PFSK-1 (cell line): ENCODE measurements at regions not wholly inside any gene's neighbourhood (a gene's known extent, or its start where the extent isn't known, plus 50 kb on each side); places are given as distances from the start of the nearest gene placed in this dataset.

Experiments
- FOXP2 ChIP-seq: optimal IDR thresholded peaks from 2 replicates; pipeline ENCODE3; 2011; ENCODE audit warnings: borderline replicate concordance, control low read depth, inconsistent platforms; ENCODE audit not compliant: insufficient read depth; ENCODE audit errors: extremely low read length, extremely low read depth
- POLR2AphosphoS5 ChIP-seq: IDR thresholded peaks from 2 replicates; pipeline ENCODE4 v1.6.1; 2012; ENCODE audit warnings: low read depth, mild to moderate bottlenecking, control low read depth, low read length, moderate library complexity
- REST ChIP-seq, 2 experiments: IDR thresholded peaks; 2 replicates each; pipeline versions ENCODE4 v1.6.1 to v1.8.0; 2011 to 2012; ENCODE audit warnings: low read depth in 2 of 2, low read length in 2 of 2, control low read depth in 1 of 2, inconsistent platforms in 1 of 2, mild to moderate bottlenecking in 1 of 2, moderate library complexity in 1 of 2; ENCODE audit not compliant: insufficient read depth in 1 of 2
- SIN3A ChIP-seq: IDR thresholded peaks from 2 replicates; pipeline ENCODE4 v1.6.1; 2012; ENCODE audit warnings: mild to moderate bottlenecking, low read length, moderate library complexity, borderline replicate concordance; ENCODE audit not compliant: insufficient read depth
- TAF1 ChIP-seq: IDR thresholded peaks from 2 replicates; pipeline ENCODE4 v1.6.1; 2012; ENCODE audit warnings: low read length, control low read depth, borderline replicate concordance; ENCODE audit not compliant: insufficient read depth

- TF ChIP-seq TAF1 (no peak), FOXP2 (no peak), REST (IDR thresholded peaks at IDR 0.05; ENCODE audit: insufficient read depth in 1 of 2, low read depth in 2 of 2, low read length in 2 of 2) (no peak), SIN3A (no peak), POLR2AphosphoS5 (no peak)
Observed at GRCh38 chr11:88448131-88448670, 110.7 kb upstream of the CTSC start.

- no peak for TF ChIP-seq TAF1
- TF ChIP-seq SIN3A: no peak
- no peak for TF ChIP-seq FOXP2
- TF ChIP-seq REST (IDR thresholded peaks at IDR 0.05; ENCODE audit: insufficient read depth in 1 of 2, low read depth in 2 of 2, low read length in 2 of 2): no peak
- no peak for TF ChIP-seq POLR2AphosphoS5
Observed at GRCh38 chr11:88447281-88447680, 109.7 kb upstream of the CTSC start.

GRCh38 chr11:88439356-88439755 lies 101.8 kb upstream of the CTSC start:
- TF ChIP-seq REST (IDR thresholded peaks at IDR 0.05; ENCODE audit: insufficient read depth in 1 of 2, low read depth in 2 of 2, low read length in 2 of 2) (no peak), FOXP2 (no peak), POLR2AphosphoS5 (no peak), TAF1 (no peak), SIN3A (no peak)

- TF ChIP-seq POLR2AphosphoS5 (no peak), SIN3A (no peak), FOXP2 (no peak), TAF1 (no peak), REST (IDR thresholded peaks at IDR 0.05; ENCODE audit: insufficient read depth in 1 of 2, low read depth in 2 of 2, low read length in 2 of 2) (no peak)
Observed at GRCh38 chr11:88438721-88439120, 101.2 kb upstream of the CTSC start.

- no peak for TF ChIP-seq POLR2AphosphoS5
- TF ChIP-seq TAF1: no peak
- no peak for TF ChIP-seq SIN3A
- no peak for TF ChIP-seq REST (IDR thresholded peaks at IDR 0.05; ENCODE audit: insufficient read depth in 1 of 2, low read depth in 2 of 2, low read length in 2 of 2)
- TF ChIP-seq FOXP2: no peak
Observed at GRCh38 chr11:88435415-88435814, 97.9 kb upstream of the CTSC start.
